Gastrocnemius medialis (tissue), 4 donors: ENCODE measurements at regions not wholly inside any gene's neighbourhood (a gene's known extent, or its start where the extent isn't known, plus 50 kb on each side); places are given as distances from the start of the nearest gene placed in this dataset.

Experiments used
- POLR2A ChIP-seq, 2 donors: fragments of 450-650 bp; IDR thresholded peaks; one replicate each; pipeline ENCODE4 v1.6.1; 2017; ENCODE audit warnings: antibody characterized with exemption in 2 of 2, mild to moderate bottlenecking in 2 of 2, moderate library complexity in 2 of 2
- TF ChIP-seq, protein P1 (sequence below), 5 experiments: fragments of 450-650 bp in 3 of 5; fragments of 200-600 bp in 2 of 5; sonication (generic) in 2 of 5; IDR thresholded peaks in 4 of 5; conservative IDR thresholded peaks in 1 of 5; 1 replicate in 4 of 5; 2 replicates in 1 of 5; pipeline ENCODE4 v1.5.1; 2016 to 2019; ENCODE audit warnings: antibody characterized with exemption in 5 of 5, mild to moderate bottlenecking in 3 of 5, moderate library complexity in 3 of 5

DNA sequence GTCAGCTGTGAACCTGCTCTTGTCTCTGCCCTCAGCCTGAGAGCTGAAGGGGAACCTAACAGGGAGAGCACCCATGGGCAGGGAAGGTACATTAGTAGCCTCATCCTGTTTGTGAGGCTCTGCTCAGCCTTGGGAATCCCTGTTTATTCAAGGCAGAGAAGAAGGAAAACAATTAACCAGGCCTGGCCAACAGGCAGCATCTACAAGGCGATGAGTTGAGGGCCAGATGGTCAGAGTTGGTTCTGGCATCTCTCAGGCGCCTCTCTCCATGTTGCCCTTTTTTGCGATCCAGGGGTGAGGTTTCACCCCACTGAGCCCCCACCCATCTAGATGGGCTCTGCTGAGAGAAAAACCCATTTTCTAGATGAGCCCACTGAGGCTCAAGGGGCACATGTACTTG, 54.0 kb upstream of the TOP3B start:
- TF ChIP-seq, protein P1, sequence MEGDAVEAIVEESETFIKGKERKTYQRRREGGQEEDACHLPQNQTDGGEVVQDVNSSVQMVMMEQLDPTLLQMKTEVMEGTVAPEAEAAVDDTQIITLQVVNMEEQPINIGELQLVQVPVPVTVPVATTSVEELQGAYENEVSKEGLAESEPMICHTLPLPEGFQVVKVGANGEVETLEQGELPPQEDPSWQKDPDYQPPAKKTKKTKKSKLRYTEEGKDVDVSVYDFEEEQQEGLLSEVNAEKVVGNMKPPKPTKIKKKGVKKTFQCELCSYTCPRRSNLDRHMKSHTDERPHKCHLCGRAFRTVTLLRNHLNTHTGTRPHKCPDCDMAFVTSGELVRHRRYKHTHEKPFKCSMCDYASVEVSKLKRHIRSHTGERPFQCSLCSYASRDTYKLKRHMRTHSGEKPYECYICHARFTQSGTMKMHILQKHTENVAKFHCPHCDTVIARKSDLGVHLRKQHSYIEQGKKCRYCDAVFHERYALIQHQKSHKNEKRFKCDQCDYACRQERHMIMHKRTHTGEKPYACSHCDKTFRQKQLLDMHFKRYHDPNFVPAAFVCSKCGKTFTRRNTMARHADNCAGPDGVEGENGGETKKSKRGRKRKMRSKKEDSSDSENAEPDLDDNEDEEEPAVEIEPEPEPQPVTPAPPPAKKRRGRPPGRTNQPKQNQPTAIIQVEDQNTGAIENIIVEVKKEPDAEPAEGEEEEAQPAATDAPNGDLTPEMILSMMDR (IDR thresholded peaks at IDR 0.05 in 4 of 5, conservative IDR thresholded peaks at IDR 0.05 in 1 of 5), result no peak
- no peak for TF ChIP-seq POLR2A (IDR thresholded peaks at IDR 0.05)
